ENCODE measurements at regions not wholly inside any gene's neighbourhood (a gene's known extent, or its start where the extent isn't known, plus 50 kb on each side); places are given as distances from the start of the nearest gene placed in this dataset.

DNA sequence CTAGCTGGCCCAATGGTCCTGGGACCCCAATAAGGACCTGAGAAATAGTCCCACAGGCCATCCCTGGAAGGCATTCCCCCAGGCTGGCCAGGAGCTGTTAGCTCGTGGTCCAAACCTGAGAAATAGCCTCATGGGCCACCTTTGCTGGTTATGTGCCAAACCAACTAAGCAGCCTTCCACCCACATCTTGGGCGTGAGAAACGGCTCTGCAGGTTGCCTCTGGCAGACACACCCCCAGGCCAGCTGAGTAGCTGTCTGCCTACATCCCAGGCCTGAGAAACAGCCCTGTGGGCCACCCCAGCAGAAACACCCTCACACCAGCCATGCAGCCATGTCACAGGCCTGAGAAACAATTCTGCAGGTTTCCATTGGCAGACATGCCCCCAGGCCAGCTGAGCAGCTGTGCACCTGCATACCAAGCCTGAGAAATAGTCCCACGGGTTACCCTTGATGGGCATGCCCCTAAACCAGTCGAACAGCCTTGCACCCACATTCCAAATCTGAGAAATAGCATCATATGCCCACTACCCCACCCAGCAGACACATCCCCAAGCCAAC is 567.8 kb upstream of the ID4 start:
- no TSS peak for BruUV-seq (replicated peaks)
- Histone ChIP-seq H3K36me3 (ENCODE audit: low read depth, low read length) (no peaks in the 10 kb centered on the region), H3K27me3 (ENCODE audit: low read length) (no peaks in the 10 kb centered on the region), H4K20me1 (ENCODE audit: low read length) (no peaks in the 10 kb centered on the region), H3K4me2 (ENCODE audit: low read length) (no peak overlapping the region), H3K27ac (ENCODE audit: low read length) (no peak overlapping the region; the same call in 1 of the 2 replicates), H3K4me1 (ENCODE audit: insufficient read depth, low read length) (peaks cover 24% of the 10 kb centered on the region), H3K9me2 (replicated peaks; ENCODE audit: low read length) (no peaks in the 10 kb centered on the region), H3K9me3 (ENCODE audit: low read length) (no peaks in the 10 kb centered on the region), H3K9ac (ENCODE audit: low read length) (no peak overlapping the region), H3K4me3 (ENCODE audit: low read length) (no peak overlapping the region), H2AFZ (ENCODE audit: low read length) (no peak overlapping the region), H3K79me2 (ENCODE audit: low read length) (no peaks in the 10 kb centered on the region), H3F3A (ENCODE audit: low read length, unreplicated experiment) (no peaks in the 10 kb centered on the region)
- peak; percentile 63 for DNase-seq
- no peak for ATAC-seq
- POLR2A ChIA-PET (ENCODE audit: unreplicated experiment), result no interaction called here
- intact Hi-C loops (cut with micrococcal nuclease), result no loop called here
- CTCF ChIA-PET, result interaction anchor here (0.8 kb wide), 1 partner anchor 11 kb away, joined by 3 read pairs; no protein-coding TSS in a partner anchor
- no peak for TF ChIP-seq EZH2phosphoT487 (IDR thresholded peaks at IDR 0.05; ENCODE audit: borderline replicate concordance, low read length)
- TF ChIP-seq, protein P1, sequence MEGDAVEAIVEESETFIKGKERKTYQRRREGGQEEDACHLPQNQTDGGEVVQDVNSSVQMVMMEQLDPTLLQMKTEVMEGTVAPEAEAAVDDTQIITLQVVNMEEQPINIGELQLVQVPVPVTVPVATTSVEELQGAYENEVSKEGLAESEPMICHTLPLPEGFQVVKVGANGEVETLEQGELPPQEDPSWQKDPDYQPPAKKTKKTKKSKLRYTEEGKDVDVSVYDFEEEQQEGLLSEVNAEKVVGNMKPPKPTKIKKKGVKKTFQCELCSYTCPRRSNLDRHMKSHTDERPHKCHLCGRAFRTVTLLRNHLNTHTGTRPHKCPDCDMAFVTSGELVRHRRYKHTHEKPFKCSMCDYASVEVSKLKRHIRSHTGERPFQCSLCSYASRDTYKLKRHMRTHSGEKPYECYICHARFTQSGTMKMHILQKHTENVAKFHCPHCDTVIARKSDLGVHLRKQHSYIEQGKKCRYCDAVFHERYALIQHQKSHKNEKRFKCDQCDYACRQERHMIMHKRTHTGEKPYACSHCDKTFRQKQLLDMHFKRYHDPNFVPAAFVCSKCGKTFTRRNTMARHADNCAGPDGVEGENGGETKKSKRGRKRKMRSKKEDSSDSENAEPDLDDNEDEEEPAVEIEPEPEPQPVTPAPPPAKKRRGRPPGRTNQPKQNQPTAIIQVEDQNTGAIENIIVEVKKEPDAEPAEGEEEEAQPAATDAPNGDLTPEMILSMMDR (conservative IDR thresholded peaks at IDR 0.05; ENCODE audit: low read depth, low read length), result no peak
- no peak for TF ChIP-seq EZH2 (IDR thresholded peaks at IDR 0.05; ENCODE audit: low read length, unreplicated experiment)

- Histone ChIP-seq H4K20me1 (ENCODE audit: low read length) (no peaks in the 10 kb centered on the region), H3K4me2 (ENCODE audit: low read length) (no peak overlapping the region), H3K36me3 (ENCODE audit: low read depth, low read length) (no peaks in the 10 kb centered on the region), H3K27me3 (ENCODE audit: low read length) (no peaks in the 10 kb centered on the region), H2AFZ (ENCODE audit: low read length) (no peak overlapping the region), H3K4me3 (ENCODE audit: low read length) (no peak overlapping the region), H3K9me3 (ENCODE audit: low read length) (no peaks in the 10 kb centered on the region), H3K4me1 (ENCODE audit: insufficient read depth, low read length) (peaks cover 24% of the 10 kb centered on the region), H3K27ac (ENCODE audit: low read length) (no peak overlapping the region), H3K9ac (ENCODE audit: low read length) (no peak overlapping the region), H3F3A (ENCODE audit: low read length, unreplicated experiment) (no peaks in the 10 kb centered on the region), H3K79me2 (ENCODE audit: low read length) (no peaks in the 10 kb centered on the region), H3K9me2 (replicated peaks; ENCODE audit: low read length) (no peaks in the 10 kb centered on the region)
- no peak for ATAC-seq
- ChIA-PET POLR2A (ENCODE audit: unreplicated experiment) (no interaction called here), CTCF (no interaction called here)
- intact Hi-C loops (cut with micrococcal nuclease), result no loop called here
- BruUV-seq (replicated peaks), result no TSS peak
- TF ChIP-seq EZH2phosphoT487 (IDR thresholded peaks at IDR 0.05; ENCODE audit: borderline replicate concordance, low read length), result no peak
- TF ChIP-seq EZH2 (IDR thresholded peaks at IDR 0.05; ENCODE audit: low read length, unreplicated experiment), result no peak
- TF ChIP-seq, protein P1 (conservative IDR thresholded peaks at IDR 0.05; ENCODE audit: low read depth, low read length), result no peak
- DNase-seq, result no peak
These were observed 566.6 kb upstream of the ID4 start for GRCh38 chr6:19270616-19271015.

- Histone ChIP-seq H3F3A (ENCODE audit: low read length, unreplicated experiment) (no peaks in the 10 kb centered on the region), H2AFZ (ENCODE audit: low read length) (peak overlapping the region; percentile 36; the same call in 1 of the 2 replicates), H3K79me2 (ENCODE audit: low read length) (no peaks in the 10 kb centered on the region), H3K36me3 (ENCODE audit: low read depth, low read length) (no peaks in the 10 kb centered on the region), H3K27ac (ENCODE audit: low read length) (no peak overlapping the region), H3K4me2 (ENCODE audit: low read length) (no peak overlapping the region), H4K20me1 (ENCODE audit: low read length) (no peaks in the 10 kb centered on the region), H3K4me3 (ENCODE audit: low read length) (no peak overlapping the region), H3K27me3 (ENCODE audit: low read length) (no peaks in the 10 kb centered on the region), H3K9me3 (ENCODE audit: low read length) (no peaks in the 10 kb centered on the region), H3K4me1 (ENCODE audit: insufficient read depth, low read length) (peaks cover 11% of the 10 kb centered on the region), H3K9ac (ENCODE audit: low read length) (no peak overlapping the region), H3K9me2 (replicated peaks; ENCODE audit: low read length) (no peaks in the 10 kb centered on the region)
- TF ChIP-seq EZH2phosphoT487 (IDR thresholded peaks at IDR 0.05; ENCODE audit: borderline replicate concordance, low read length), result no peak
- TF ChIP-seq EZH2 (IDR thresholded peaks at IDR 0.05; ENCODE audit: low read length, unreplicated experiment), result no peak
- TF ChIP-seq, protein P1 (conservative IDR thresholded peaks at IDR 0.05; ENCODE audit: low read depth, low read length), result no peak
- no peak for DNase-seq
- ChIA-PET POLR2A (ENCODE audit: unreplicated experiment) (no interaction called here), CTCF (no interaction called here)
- BruUV-seq (replicated peaks), result no TSS peak
- no peak for ATAC-seq
- intact Hi-C loops (cut with micrococcal nuclease), result no loop called here
These were observed 557.9 kb upstream of the ID4 start for GRCh38 chr6:19279273-19279684.

Data from PC-3 (cell line).